ENCODE measurements at regions not wholly inside any gene's neighbourhood (a gene's known extent, or its start where the extent isn't known, plus 50 kb on each side); places are given as distances from the start of the nearest gene placed in this dataset.

GRCh38 chr3:74423867-74424266 lies 190.6 kb downstream of the CNTN3 start (continued):
- TF ChIP-seq NR3C1 (IDR thresholded peaks at IDR 0.05), result no peak

- WGBS (ENCODE audit: missing lambda C conversion rate), result 2% methylated on average over 2 of the region's 2 CpGs
- POLR2A ChIA-PET, result no interaction called here
- Histone ChIP-seq H3K4me3 (no peak overlapping the region), H3K4me1 (no peaks in the 10 kb centered on the region), H3K27ac (no peak overlapping the region), H3K4me2 (no peak overlapping the region), H3K9me3 (no peaks in the 10 kb centered on the region)
- CTCF ChIA-PET, result no interaction called here
- FAIRE-seq, result no peak
- DNase-seq (ENCODE audit: low read depth in 1 of 2, low spot score in 1 of 2), result no peak
- TF ChIP-seq EHF (CRISPR knock-in tag; IDR thresholded peaks at IDR 0.05), result no peak
- no peak for TF ChIP-seq ZC3H11A (IDR thresholded peaks at IDR 0.05)
- no peak for TF ChIP-seq SMC3 (IDR thresholded peaks at IDR 0.05)
- no peak for TF ChIP-seq JUNB (IDR thresholded peaks at IDR 0.05)
- no peak for TF ChIP-seq MAFK (IDR thresholded peaks at IDR 0.05; ENCODE audit: partially characterized antibody)
- no peak for TF ChIP-seq NFE2L2 (conservative IDR thresholded peaks at IDR 0.05; ENCODE audit: low read length)
- no peak for TF ChIP-seq RAD21 (conservative IDR thresholded peaks at IDR 0.05 in 1 of 2, IDR thresholded peaks at IDR 0.05 in 1 of 2)
- no peak for TF ChIP-seq KDM5A (IDR thresholded peaks at IDR 0.05)
- TF ChIP-seq GATA3 (IDR thresholded peaks at IDR 0.05; ENCODE audit: borderline replicate concordance), result no peak
- no peak for TF ChIP-seq ZSCAN20 (CRISPR knock-in tag; IDR thresholded peaks at IDR 0.05)
- no peak for ATAC-seq
These were observed 193.8 kb downstream of the CNTN3 start for GRCh38 chr3:74420538-74421124.

- FAIRE-seq, result no peak
These were observed 198.7 kb downstream of the CNTN3 start for GRCh38 chr3:74415731-74416130.

More at GRCh38 chr3:74415731-74416130, 198.7 kb downstream of the CNTN3 start:
- no peak for DNase-seq (ENCODE audit: low read depth in 1 of 2, low spot score in 1 of 2)
- POLR2A ChIA-PET, result no interaction called here
- Histone ChIP-seq H3K4me2 (no peak overlapping the region), H3K27ac (no peak overlapping the region), H3K4me3 (no peak overlapping the region), H3K4me1 (no peaks in the 10 kb centered on the region), H3K9me3 (no peaks in the 10 kb centered on the region)
- WGBS (ENCODE audit: missing lambda C conversion rate), result 4% methylated on average over 3 of the region's 3 CpGs
- CTCF ChIA-PET, result no interaction called here
- no peak for TF ChIP-seq ATOH8 (CRISPR knock-in tag; IDR thresholded peaks at IDR 0.05; ENCODE audit: low read depth)
- no peak for TF ChIP-seq TP53 (CRISPR knock-in tag; IDR thresholded peaks at IDR 0.05)
- no peak for TF ChIP-seq BHLHE40 (IDR thresholded peaks at IDR 0.05; ENCODE audit: low read depth, low read length)
- TF ChIP-seq PHF8 (IDR thresholded peaks at IDR 0.05; ENCODE audit: borderline replicate concordance, low read depth), result no peak
- no peak for TF ChIP-seq POLR2A (IDR thresholded peaks at IDR 0.05; ENCODE audit: low read length)
- no peak for TF ChIP-seq MAFK (IDR thresholded peaks at IDR 0.05; ENCODE audit: partially characterized antibody)
- TF ChIP-seq CBX2 (IDR thresholded peaks at IDR 0.05; ENCODE audit: borderline replicate concordance, low read depth), result no peak
- no peak for TF ChIP-seq CTCF (IDR thresholded peaks at IDR 0.05)
- TF ChIP-seq CHD2 (IDR thresholded peaks at IDR 0.05; ENCODE audit: low read length, partially characterized antibody), result no peak
- no peak for TF ChIP-seq SREBF2 (IDR thresholded peaks at IDR 0.05)
- TF ChIP-seq USF2 (IDR thresholded peaks at IDR 0.05), result no peak
- no peak for TF ChIP-seq HDAC2 (IDR thresholded peaks at IDR 0.05)
- no peak for TF ChIP-seq REST (IDR thresholded peaks at IDR 0.05)
- TF ChIP-seq HOXB13 (CRISPR knock-in tag; IDR thresholded peaks at IDR 0.05; ENCODE audit: low read depth), result no peak
- no peak for ATAC-seq
